Endothelial cell of umbilical vein (primary cell): ENCODE measurements at regions not wholly inside any gene's neighbourhood (a gene's known extent, or its start where the extent isn't known, plus 50 kb on each side); places are given as distances from the start of the nearest gene placed in this dataset.

ENCODE experiments used
- BruUV-seq: library from RNA; stranded (reverse); fragments of 400-500 nt; replicated peaks from 2 replicates; lab custom pipeline; 2021; lab: Mats Ljungman, UMichigan
- CTCF ChIA-PET: fragments of 300-600, 350-600 bp; sonication (Branson Sonifier 250); formaldehyde crosslinking; loops from one replicate; lab custom pipeline; 2021; ENCODE audit warnings: antibody characterized with exemption, inconsistent platforms; lab: Charles Lee
- POLR2A ChIA-PET: fragments of 300-600, 350-600 bp; sonication (Branson Sonifier 250); formaldehyde crosslinking; loops from one replicate; lab custom pipeline; 2021; ENCODE audit warnings: antibody characterized with exemption, inconsistent platforms; lab: Charles Lee
- DNase-seq: peaks from one replicate; pipeline ENCODE4 v3.0.0-alpha.2; 2011; ENCODE audit warnings: low read depth, low spot score
- FAIRE-seq: peaks from 2 replicates; lab custom pipeline; 2011; peaks lifted over from hg19 to GRCh38; lab: Jason Lieb, UNC
- H2AFZ ChIP-seq: 2 replicates; pipeline ENCODE4 v1.6.0; 2012; ENCODE audit warnings: low read depth, low read length, control low read depth, inconsistent platforms
- H3K27ac ChIP-seq: 2 replicates; pipeline ENCODE4 v1.5.1; 2011; ENCODE audit warnings: low read depth, mild to moderate bottlenecking, control low read depth, low read length, moderate library complexity; ENCODE audit not compliant: insufficient read depth
- H3K27me3 ChIP-seq, 2 experiments: 2 replicates each; pipeline versions ENCODE4 v1.6.0 to v1.6.1; 2011; ENCODE audit warnings: low read length in 2 of 2, mixed read lengths in 1 of 2; ENCODE audit not compliant: control insufficient read depth in 2 of 2, insufficient read depth in 2 of 2
- H3K36me3 ChIP-seq, 2 experiments: 2 replicates in 1 of 2; 3 replicates in 1 of 2; pipeline ENCODE4 v1.5.1; 2011; ENCODE audit warnings: low read length in 2 of 2, mild to moderate bottlenecking in 1 of 2, moderate library complexity in 1 of 2; ENCODE audit not compliant: control insufficient read depth in 2 of 2, insufficient read depth in 2 of 2; ENCODE audit errors: extremely low read depth in 1 of 2
- H3K4me1 ChIP-seq: 3 replicates; pipeline ENCODE4 v1.5.1; 2011; ENCODE audit warnings: mild to moderate bottlenecking, low read length; ENCODE audit not compliant: control insufficient read depth, insufficient read depth; ENCODE audit errors: extremely low read depth
- H3K4me2 ChIP-seq: 2 replicates; pipeline ENCODE4 v1.6.1; 2011; ENCODE audit warnings: low read length, control low read depth, mixed read lengths; ENCODE audit not compliant: insufficient read depth
- H3K4me3 ChIP-seq, 3 experiments: fragments of 200-600 bp in 1 of 3; sonication (generic), shearing (Covaris generic) in 1 of 3; replicated peaks in 1 of 3; 2 replicates each; pipeline ENCODE4 v1.5.1; 2011 to 2016; ENCODE audit warnings: control low read depth in 3 of 3, low read length in 3 of 3, mild to moderate bottlenecking in 2 of 3, inconsistent platforms in 1 of 3, low read depth in 1 of 3, moderate library complexity in 1 of 3; ENCODE audit not compliant: insufficient read depth in 1 of 3
- H3K79me2 ChIP-seq: 2 replicates; pipeline ENCODE4 v1.6.0; 2012; ENCODE audit warnings: low read length, inconsistent platforms; ENCODE audit not compliant: control insufficient read depth, insufficient read depth
- H3K9ac ChIP-seq: replicated peaks from 2 replicates; pipeline ENCODE3; 2011; ENCODE audit warnings: low read length, control low read depth; ENCODE audit not compliant: insufficient read depth; ENCODE audit errors: extremely low read depth
- H3K9me1 ChIP-seq: replicated peaks from 3 replicates; pipeline ENCODE4 v1.6.0; 2011; ENCODE audit warnings: mild to moderate bottlenecking, low read length; ENCODE audit not compliant: control insufficient read depth, insufficient read depth; ENCODE audit errors: extremely low read depth
- H3K9me3 ChIP-seq: replicated peaks from 2 replicates; pipeline ENCODE4 v1.5.1; 2012; ENCODE audit warnings: low read length, inconsistent platforms; ENCODE audit not compliant: control insufficient read depth, insufficient read depth
- H4K20me1 ChIP-seq: replicated peaks from 2 replicates; pipeline ENCODE3; 2011; ENCODE audit warnings: mild to moderate bottlenecking, low read length; ENCODE audit not compliant: control insufficient read depth, insufficient read depth; ENCODE audit errors: extremely low read depth
- EZH2 ChIP-seq: IDR thresholded peaks from 2 replicates; pipeline ENCODE4 v1.6.1; 2012; ENCODE audit warnings: borderline replicate concordance, low read depth, mild to moderate bottlenecking, moderate library complexity, low read length, inconsistent platforms; ENCODE audit not compliant: severe bottlenecking
- FOS ChIP-seq: IDR thresholded peaks from 2 replicates; pipeline ENCODE4 v1.6.1; 2011; ENCODE audit warnings: mild to moderate bottlenecking, low read length, moderate library complexity, borderline replicate concordance; ENCODE audit not compliant: insufficient read depth
- GATA2 ChIP-seq: IDR thresholded peaks from 2 replicates; pipeline ENCODE4 v1.7.0; 2011; ENCODE audit warnings: low read depth, mild to moderate bottlenecking, moderate library complexity, mixed read lengths, low read length; ENCODE audit not compliant: insufficient read length, insufficient read depth
- JUN ChIP-seq: IDR thresholded peaks from 2 replicates; pipeline ENCODE4 v1.6.1; 2011; ENCODE audit warnings: borderline replicate concordance, low read depth; ENCODE audit not compliant: insufficient read length, insufficient read depth
- MYC ChIP-seq: IDR thresholded peaks from one replicate; pipeline ENCODE4 v1.6.1; 2011; ENCODE audit warnings: mild to moderate bottlenecking, low read depth, low read length
- POLR2A ChIP-seq: IDR thresholded peaks from 2 replicates; pipeline ENCODE4 v1.6.1; 2012; ENCODE audit warnings: low read depth, mild to moderate bottlenecking, control low read depth, low read length
- POLR2AphosphoS5 ChIP-seq: IDR thresholded peaks from 2 replicates; pipeline ENCODE4 v1.6.1; 2012; ENCODE audit warnings: low read depth, mild to moderate bottlenecking, control low read depth, low read length, moderate library complexity; ENCODE audit not compliant: insufficient read depth
- dilution Hi-C: fragments of 300-500 bp; cut with MboI; formaldehyde crosslinking; loops from one replicate; pipeline ENCODE4 v1.15.0; 2019; ENCODE audit warnings: low sequenced_read_pairs; ENCODE audit not compliant: extremely low pct_ligation_motif_present
- intact Hi-C: fragments of 100-400 bp; cut with micrococcal nuclease; formaldehyde crosslinking; loops from one replicate; pipeline ENCODE4 v1.10.0; 2022
- TF ChIP-seq, protein P1 (sequence below), 2 donors: IDR thresholded peaks; 1 replicate in 1 of 2; 2 replicates in 1 of 2; pipeline ENCODE4 v1.5.1; 2011; ENCODE audit warnings: low read length in 2 of 2, mild to moderate bottlenecking in 2 of 2, moderate library complexity in 2 of 2, control low read depth in 1 of 2, inconsistent platforms in 1 of 2, low read depth in 1 of 2; ENCODE audit not compliant: insufficient read depth in 1 of 2; ENCODE audit errors: extremely low read depth in 1 of 2
- TF ChIP-seq, protein P2 (sequence below): IDR thresholded peaks from 2 replicates; pipeline ENCODE4 v1.6.1; 2011; ENCODE audit not compliant: insufficient read depth, insufficient read length

DNA sequence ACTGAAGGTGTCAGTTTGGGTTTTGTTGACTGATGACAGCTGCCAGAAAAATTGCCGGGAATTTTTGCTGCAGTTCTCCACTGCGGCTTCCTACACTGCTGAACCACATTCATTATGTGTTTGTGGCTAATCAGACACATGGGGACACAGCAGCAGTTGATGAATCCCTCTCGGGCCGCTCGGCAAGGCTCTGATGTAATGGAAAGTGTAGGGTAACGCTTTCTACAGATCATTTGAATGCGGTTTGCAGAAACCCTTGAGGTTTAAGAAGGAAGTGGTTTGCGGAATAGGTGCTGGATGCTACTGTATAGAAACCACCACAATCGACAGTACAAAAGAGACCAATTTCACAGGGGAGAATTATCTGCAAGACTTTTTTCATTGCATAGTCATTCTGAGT lies 138.7 kb upstream of the SASH1 start:
- FAIRE-seq (no peak), DNase-seq (no peak)
- BruUV-seq = no TSS peak
- Histone ChIP-seq H3K27me3 (no peaks in the 10 kb centered on the region), H2AFZ (no peak overlapping the region), H3K4me1 (no peaks in the 10 kb centered on the region), H3K9ac (no peak overlapping the region), H3K4me2 (no peak overlapping the region), H3K36me3 (no peaks in the 10 kb centered on the region), H3K27ac (no peak overlapping the region), H4K20me1 (no peaks in the 10 kb centered on the region), H3K4me3 (no peak overlapping the region), H3K9me3 (no peaks in the 10 kb centered on the region), H3K9me1 (no peaks in the 10 kb centered on the region), H3K79me2 (no peaks in the 10 kb centered on the region)
- TF ChIP-seq MYC (no peak), POLR2AphosphoS5 (no peak), FOS (no peak), GATA2 (no peak), EZH2 (no peak), POLR2A (no peak), JUN (no peak)
- TF ChIP-seq, protein P1, sequence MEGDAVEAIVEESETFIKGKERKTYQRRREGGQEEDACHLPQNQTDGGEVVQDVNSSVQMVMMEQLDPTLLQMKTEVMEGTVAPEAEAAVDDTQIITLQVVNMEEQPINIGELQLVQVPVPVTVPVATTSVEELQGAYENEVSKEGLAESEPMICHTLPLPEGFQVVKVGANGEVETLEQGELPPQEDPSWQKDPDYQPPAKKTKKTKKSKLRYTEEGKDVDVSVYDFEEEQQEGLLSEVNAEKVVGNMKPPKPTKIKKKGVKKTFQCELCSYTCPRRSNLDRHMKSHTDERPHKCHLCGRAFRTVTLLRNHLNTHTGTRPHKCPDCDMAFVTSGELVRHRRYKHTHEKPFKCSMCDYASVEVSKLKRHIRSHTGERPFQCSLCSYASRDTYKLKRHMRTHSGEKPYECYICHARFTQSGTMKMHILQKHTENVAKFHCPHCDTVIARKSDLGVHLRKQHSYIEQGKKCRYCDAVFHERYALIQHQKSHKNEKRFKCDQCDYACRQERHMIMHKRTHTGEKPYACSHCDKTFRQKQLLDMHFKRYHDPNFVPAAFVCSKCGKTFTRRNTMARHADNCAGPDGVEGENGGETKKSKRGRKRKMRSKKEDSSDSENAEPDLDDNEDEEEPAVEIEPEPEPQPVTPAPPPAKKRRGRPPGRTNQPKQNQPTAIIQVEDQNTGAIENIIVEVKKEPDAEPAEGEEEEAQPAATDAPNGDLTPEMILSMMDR (IDR thresholded peaks at IDR 0.05; ENCODE audit: extremely low read depth in 1 of 2, insufficient read depth in 1 of 2, low read depth in 1 of 2, low read length in 2 of 2) = no peak
- TF ChIP-seq, protein P2, sequence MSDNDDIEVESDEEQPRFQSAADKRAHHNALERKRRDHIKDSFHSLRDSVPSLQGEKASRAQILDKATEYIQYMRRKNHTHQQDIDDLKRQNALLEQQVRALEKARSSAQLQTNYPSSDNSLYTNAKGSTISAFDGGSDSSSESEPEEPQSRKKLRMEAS = no peak
- intact Hi-C loops (no loop called here), dilution Hi-C loops (no loop called here)
- CTCF ChIA-PET = no interaction called here
- POLR2A ChIA-PET = no interaction called here
